NCI-H524 treated with DMSO at 0.1 percent for 48 hours (cell line): ENCODE measurements at regions not wholly inside any gene's neighbourhood (a gene's known extent, or its start where the extent isn't known, plus 50 kb on each side); places are given as distances from the start of the nearest gene placed in this dataset.

Source experiments
- DNase-seq: peaks from one replicate; lab custom pipeline; 2025; lab: John Stamatoyannopoulos, UW

DNA sequence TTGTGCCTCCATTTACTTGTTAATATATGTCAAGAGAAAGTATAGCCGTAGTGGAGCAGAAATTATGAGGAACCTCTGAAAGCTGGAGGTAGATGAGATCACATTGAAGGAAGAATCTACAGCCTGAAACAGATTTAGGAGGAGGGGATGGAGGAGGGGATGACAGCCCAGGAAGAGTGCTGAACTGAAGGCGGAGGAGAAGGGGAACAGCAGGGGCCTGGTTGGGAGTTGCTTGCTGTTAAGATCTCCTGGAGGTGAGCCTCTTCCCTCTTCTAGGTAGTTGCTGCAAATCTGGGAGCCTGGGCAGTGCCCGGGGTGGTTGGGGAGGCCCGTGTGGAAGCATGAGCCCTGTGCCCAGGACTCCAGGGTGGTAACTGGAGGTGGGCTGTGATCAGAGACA, 111.8 kb upstream of the SEMA6A start:
- DNase-seq = no peak

DNA sequence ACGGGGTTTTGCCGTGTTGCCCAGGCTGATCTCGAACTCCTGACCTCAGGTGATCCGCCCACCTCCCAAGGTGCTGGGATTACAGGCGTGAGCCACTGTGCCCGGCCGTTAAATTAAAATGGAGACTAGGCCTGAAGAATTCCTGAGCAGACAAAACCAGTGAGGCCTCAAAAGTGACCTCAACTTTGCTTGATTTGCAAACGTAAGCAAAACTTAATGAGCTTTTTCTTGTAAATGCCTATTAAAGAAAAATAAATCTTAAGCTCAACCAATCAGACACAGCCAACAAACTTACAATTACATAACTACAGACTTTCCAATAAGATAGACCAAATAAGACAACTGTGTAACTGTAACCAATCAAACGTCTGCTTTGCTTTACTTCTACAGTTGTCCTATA, 111.3 kb upstream of the SEMA6A start:
- no peak for DNase-seq

DNA sequence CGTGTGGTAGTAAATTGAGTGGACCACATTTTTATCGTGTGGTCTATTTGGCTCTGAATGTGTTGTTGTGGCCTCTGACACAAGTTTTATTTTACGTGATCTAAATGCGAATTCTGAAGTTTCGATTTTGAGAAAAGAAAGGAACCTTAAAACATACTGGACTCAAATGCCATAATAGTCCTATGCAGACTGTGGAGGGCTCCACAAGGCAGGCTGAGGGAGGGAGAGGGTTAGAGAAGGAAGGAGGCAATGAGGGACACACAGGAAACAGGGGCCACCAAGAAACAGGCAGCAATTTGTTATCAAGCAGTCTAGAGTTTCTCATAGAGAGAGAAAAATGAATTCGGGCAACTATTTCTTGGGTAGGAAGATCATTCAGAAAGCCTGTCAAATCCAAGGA, 110.4 kb upstream of the SEMA6A start:
- DNase-seq = no peak

DNA sequence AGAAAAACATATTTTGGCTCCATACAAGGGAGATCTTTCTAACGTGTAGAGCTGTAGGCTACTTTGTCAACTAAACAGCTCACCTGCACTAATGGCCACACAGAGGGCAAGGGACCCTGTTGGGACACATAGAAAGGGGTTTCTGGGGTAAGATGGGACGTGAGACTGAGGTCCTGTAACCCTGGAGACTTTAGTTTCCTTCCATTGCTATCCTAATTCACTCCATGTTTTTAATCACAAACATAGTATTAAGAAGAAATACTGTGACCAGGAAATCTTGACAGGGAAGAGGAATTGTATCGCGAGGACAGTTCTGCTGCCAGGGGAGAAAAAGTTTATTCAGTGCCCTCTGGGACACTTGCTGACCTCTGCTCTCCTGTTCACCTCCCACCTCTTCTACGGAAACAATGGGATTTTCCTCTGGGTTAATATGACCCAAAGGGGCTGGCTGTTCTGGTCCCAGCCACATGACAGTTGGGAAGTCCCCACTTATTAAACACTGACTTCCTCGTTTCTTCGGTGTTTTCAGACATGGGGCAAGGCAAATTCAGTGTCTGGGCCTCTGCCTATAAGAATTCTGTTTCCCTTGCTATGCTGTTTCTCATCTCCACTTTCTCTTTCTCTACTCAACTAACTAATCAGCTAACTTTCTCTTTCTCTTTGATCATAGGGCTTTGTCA, 106.9 kb upstream of the SEMA6A start:
- DNase-seq = no peak

DNA sequence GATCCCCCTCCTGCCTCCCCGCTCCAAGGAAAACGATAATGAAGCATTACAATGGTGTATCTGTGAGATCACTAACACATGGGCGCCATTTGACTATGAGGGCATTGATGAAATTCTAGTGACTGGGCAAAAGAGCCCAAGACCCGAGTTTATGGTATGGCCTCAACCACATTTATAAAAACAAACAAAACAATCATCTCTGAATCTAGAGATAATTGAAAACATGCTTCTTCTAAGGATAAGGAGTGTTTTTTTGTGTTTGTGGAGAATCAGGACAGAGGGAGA, 100.9 kb upstream of the SEMA6A start:
- no peak for DNase-seq

DNA sequence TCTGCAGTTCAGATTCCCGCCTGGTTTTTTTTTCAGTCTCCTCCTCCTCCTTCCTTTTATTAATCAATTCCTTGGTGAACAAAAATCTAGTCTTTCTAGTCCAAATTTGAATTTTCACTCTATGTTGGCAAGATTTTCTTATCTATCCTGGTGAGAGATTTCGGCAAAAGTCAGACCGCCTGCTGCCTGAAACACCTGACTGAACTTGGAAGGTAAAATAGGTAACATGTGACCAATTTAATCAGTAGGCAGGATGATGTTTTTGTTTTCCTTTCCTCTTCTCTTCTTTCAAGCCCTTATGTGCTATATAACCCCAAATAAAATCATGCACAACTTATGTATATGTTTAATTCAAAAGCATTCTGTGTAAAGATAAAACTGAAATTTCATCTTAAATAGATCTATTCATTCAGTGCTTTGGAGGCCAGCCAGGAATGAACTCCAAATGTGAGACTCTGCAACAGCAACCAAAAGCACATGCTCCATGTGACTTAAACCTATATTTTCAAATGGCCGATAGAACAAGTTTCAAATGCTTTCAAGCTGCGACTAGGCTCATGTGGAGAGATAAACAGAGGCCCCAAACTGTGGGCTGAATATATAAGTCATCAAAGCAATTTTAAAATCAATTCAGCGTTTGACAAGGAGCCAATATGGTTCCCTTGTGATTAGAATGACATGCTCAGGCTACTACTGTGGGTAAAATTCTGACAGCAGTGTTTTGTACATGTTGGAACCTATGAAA, 100.4 kb upstream of the SEMA6A start:
- DNase-seq = no peak

DNA sequence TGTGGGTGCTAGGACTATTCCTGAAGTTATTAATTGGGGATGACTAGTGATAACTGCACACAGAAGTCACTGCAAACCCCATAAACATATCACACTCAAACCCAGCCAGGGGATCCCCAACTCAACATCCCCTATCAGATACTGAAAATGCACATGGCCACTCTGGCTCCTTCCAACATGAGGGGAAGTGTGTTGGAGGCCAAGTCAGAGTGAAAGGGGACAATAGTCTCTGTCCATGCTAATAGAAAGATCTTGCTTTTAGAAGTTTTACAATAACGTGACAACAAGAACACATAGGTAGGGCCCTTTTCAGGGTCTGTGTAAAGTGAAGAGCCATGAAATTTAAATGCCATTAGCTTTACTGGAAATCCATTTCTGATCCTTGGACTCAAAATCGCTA, 98.8 kb upstream of the SEMA6A start:
- DNase-seq = no peak

DNA sequence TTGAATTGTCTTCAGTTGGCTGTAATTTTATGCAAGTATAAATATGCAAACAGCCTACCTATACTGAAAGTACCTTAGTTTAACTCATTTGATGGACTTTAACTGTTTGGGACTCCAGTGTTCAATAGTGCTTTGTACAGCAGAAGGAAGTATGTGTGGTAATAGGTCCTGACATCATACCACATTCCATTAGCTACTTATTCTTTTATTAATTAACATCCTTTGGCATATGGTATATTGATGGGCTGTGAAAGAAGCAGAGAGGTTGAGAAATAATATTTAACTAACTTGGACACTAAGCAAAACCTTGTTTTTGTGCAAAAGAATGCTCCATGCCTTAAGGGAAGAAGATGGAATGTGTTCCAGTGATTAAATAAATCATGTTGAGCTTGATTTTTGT, 97.6 kb upstream of the SEMA6A start:
- DNase-seq = no peak

DNA sequence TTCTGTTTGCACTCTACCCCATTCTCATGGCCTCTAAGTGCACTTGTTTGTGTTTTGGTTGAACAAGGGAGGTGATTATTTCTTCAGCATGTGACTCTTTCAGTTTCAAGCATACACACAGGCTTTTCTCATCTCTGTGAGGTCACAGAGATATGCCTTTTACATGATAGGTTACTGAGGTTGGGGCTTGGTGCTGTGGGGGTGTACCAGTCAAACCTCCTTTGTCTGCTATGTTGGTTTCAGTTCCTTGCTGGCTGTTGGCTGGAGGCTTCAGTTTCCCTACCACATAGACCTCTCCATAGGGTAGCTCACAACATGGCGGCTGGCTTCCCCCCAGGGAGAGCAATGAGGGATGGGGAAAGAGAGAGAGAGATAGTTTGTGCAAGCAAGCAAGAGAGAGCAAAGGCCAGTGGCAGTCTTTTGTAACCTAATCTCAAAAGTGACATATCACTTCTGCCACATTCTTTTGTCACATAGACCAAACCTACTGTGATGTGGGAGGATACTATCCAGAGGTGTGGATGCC, 96.7 kb upstream of the SEMA6A start:
- no peak for DNase-seq

DNA sequence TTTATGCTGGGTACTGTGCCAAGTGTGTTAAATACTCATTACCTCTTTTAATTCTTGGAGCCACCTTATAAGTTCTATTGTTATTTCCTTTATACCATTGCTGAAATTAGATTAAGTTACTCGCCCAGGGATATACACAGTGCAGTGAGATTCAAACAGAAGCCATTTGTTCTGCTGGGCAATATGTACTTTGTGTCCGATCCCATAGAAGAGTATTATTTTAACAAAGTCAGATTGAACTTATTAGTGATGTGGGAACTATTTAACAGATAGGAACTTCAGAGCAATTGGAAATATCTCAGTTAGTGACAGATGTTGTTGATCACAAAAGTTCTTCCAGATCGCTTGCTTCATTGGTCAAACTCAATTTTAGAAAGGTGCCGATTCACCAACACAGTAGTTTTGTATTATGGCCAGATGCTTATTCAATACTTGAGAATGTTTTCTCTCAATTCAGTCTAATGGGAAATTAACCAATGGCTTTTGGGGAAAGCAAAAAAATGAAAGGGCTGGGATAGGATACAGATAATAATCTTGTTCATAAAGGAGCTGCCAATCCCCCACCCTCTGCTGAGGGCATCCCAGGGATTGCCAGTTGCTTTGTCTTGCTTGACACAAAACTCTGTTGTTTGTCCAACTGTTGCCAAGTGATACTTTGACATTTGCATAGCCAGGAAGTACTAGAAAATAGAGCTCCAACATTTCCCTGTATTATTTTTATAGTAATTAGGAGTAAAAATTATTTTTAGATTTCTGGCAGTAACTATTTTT, 94.8 kb upstream of the SEMA6A start:
- no peak for DNase-seq

DNA sequence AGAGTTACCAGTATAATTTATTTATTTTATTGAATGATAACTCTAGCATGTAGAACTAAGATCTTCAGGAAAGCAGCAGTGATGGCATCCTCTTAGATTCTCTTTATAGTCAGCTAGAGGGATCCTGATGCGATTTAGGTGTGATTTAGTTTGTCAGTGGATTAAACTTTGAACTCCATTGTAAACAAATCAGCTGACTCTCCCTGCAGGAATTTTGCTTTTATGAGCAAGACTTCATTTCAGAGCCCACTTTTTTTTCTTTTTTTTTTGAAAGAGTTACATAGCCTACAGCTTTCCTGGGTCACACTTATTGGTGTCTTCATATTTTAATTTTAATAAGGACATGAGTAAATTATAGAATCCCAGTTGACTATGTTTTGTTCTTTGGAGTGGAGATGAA, 93.8 kb upstream of the SEMA6A start:
- no peak for DNase-seq

DNA sequence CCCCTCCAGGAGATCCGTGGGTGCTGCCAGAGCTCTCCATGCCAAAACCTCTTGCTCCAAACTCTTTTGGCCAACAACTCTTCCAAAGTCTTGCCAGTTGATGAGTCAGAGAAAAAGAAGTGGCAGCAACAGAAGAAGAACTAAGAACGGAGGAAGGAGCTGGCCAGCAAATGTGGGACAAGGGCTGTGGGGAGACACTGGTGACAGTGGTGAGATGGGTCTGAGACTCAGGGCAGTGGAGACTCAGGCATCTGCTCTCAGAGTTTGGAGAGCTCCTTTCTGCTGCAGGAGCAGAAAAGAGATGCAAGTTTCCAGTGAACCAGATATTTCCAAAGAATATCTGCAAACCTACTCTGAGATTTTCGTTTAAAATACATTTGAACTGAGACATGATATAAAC, 92.3 kb upstream of the SEMA6A start:
- no peak for DNase-seq

DNA sequence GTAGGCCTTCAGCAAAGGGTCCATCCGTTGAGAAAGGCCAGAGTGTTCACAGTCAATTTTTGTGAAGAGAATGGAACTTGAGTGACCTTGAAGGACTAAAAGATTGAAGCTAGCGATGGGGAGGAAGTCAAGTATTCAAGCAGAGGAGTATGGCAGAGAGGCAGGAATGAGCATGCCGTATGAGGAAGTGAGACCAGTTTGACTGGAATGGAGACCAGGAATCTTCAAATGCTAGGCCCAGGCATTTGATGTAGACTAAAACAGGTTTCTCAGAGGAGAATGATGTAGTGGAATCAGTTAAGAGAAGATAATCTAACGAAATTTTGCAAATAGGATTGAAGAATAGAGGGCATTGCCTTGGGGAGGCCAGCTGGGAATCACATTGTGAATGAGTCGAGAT, 90.4 kb upstream of the SEMA6A start:
- DNase-seq = no peak

DNA sequence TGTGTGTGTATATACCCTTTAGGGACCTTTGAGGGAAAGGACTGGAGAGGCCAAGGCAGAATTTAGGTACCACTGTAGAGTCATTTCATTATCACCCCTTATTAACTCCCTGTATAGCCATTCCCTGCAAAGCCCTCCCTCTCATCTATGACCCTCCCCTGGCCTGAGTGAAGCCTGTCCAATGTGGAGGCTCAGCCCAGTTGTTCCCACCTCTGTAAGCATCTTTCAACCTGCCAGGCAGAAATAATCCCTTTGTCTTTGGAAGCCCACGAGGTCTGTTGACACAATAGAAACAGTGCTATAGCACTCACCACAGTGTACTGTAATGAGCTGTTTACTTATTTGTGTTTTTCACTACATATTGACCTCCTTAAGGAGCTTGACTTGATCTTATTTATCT, 88.5 kb upstream of the SEMA6A start:
- no peak for DNase-seq

DNA sequence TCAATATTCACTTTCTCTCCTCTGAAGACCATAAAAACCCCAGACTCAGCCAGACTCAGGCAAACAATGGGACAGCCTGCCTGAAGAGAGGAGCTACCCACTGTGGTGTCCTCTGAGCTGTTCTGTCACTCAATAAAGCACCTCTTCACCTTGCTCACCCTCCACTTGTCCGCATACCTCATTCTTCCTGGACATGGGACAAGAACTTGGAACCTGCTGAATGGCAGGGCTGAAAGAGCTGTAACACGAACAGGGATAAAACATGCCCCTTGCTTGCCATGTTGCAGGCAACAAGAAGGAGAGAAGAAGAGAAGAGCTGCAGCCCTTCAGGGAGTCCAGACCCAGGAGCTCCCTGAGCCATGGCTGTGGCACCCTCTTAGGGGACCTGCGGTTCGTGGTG, 86.8 kb upstream of the SEMA6A start:
- DNase-seq = no peak

DNA sequence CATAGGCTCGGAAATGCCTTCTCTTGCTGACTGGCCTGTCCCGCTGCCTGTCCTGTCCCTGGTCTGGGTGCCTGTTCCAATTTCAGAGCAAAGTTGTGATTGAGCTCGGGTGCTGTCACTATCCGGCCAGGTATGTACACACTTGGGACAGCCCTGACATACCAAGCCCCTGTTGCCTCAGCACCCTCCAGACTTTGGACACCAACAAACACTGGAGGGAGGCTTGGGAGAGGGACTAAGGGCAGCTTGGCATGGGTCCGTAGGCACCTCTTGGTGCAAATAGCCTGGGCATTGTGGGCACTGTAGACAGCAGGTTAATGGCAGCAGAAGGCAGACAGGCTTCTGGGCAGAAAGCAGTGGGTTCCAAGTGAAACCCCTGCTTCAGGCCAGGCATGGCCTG, 86.3 kb upstream of the SEMA6A start:
- DNase-seq = no peak

DNA sequence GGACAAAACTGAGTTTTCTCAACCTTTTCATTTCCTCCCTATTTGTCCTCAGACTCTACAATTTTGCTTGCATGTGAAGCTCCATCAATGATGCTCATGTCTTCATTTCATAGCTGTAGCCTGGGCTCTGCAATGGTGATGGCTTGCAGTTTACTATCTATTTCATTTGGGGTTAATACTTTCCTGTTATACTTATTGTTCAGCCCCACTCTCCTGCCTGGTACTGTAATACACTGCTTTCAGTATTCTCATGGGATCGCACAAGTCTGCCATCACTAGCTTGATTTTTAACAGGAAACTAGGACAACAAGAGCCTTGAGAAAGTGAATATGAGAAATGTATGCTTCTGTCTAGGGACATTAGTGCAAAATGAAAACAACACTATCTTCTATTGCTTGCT, 84.2 kb upstream of the SEMA6A start:
- DNase-seq = no peak

DNA sequence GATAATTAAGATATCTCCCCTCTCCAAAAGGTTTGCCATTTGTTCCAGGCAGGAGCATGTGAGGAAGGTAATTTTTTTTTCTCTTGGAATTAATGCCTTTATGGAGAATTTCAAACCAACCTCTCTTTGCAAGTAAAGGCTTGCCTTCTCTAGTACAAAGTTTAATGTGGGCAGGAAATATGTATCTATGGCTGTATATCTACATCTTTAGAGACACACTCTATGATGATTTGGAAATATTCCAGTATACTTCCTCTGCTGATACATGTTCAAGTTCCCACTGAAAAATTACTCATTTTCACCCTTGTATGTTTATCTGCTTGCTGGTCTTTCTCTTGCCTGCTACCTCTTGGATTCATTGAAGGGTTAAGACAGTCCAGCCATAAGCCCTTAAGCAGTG, 83.5 kb upstream of the SEMA6A start:
- DNase-seq = no peak

DNA sequence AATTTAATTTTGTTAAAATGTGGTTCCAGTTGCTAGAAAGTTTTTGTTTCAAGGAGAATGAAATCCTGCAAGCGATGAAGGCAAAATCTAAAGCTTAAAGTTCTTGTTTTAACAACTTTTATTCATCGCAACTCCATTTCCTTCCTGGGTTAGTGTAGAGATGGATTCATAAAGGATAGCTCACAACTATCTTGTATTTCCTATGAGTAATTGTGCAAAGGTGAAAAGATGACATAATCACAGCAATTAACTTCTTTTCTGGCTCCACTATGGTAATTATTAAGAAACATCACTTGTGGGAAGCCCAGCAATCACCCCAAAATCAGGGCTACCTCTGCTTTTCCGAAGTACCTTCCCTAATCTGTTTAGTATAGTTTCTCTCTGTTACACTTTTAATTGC, 80.8 kb upstream of the SEMA6A start:
- DNase-seq = no peak

DNA sequence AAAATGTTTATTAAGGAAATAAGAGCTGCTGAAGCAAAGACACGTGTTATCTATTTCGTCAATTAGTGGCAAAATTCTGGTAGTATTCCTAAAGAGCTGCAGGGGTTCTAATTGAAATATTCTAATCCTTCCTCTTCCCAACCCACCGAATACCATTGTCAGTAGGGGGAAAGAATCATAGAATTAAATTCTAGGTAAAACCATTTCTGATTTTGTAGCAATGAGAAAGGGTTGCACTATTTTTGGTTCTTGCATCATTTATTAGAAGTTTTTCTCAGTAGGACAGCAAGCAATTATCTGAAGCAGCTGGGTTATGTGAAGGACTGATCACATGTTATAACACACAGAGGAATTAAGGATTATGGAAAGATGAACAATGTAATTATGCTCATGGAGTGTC, 80.3 kb upstream of the SEMA6A start:
- no peak for DNase-seq

DNA sequence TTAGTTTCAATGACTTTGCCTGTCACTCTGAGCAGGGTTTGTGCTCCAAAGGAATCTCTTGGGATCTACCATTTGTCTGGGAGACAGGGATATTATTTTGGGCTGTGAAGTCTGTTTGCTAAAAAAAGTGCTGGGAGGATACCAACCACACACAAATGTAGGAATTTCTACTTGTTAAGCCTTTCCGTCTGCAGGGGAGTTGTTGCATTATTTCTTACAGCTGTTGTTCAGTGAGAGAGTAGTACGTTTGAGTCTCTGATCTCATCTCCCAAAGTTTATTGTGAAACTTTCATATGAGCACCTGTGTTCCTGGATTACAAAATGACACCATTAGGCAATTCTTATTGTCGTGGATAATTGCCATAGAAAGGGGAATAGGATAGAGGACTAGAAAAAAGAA, 78.3 kb upstream of the SEMA6A start:
- DNase-seq = no peak

DNA sequence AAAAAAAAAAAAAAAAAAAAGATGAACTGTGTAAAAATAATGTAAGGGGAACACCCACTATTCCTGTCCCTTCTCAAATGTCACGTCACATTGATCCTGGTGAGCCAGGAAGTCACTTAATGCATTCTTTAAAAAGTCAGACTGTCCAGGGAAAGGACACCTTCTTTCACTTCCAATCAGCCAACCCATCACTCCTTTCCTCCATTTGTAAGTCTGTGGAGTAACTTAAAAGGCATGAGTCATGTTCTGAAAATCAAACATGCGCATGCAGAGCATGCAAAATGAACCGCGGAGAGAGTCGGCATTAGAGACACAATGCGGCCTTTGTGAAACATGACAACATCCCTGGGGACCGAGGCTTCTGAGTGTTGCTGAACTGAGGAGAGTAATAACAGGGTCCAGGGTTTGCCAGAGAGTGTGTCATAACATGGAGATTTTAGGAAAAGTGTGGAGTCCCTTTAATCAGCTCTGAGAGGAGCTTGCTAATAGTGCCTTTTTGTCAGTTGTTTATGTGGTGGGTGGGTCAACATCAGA, 77.6 kb upstream of the SEMA6A start:
- no peak for DNase-seq

DNA sequence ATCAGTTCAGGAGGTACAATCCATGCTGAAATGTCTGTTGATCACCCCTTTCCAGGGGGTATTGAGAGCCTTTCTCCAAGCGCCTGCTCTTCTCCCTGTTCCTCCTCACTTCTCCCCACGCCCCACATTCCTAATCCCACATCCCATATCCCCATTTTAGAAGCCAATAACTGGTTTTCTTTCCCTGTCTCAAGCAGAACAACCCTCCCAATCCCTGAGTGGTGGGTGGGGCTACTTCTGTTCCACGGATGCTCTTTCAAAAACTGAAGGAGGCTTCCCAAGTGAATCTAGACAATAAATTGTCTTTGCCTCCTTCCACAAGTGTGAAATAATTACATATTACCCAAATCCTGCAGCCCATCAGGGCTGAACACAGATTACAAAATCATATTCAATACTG, 77.0 kb upstream of the SEMA6A start:
- DNase-seq = no peak
